HG02870 (cell line): ENCODE measurements at regions not wholly inside any gene's neighbourhood (a gene's known extent, or its start where the extent isn't known, plus 50 kb on each side); places are given as distances from the start of the nearest gene placed in this dataset.

Source experiments
- ATAC-seq: cut with Tn5 transposase; IDR thresholded peaks from one replicate; pipeline ENCODE4 v1.9.1; 2021; ENCODE audit warnings: mild to moderate bottlenecking, moderate library complexity; ENCODE audit not compliant: unreplicated experiment

- no peak for ATAC-seq
Measured at GRCh38 chr13:107295416-107296140, 727.6 kb upstream of the ARGLU1 start.

- no peak for ATAC-seq
Measured at GRCh38 chr13:107293924-107294323, 726.0 kb upstream of the ARGLU1 start.

GRCh38 chr13:107291875-107292274, 723.9 kb upstream of the ARGLU1 start:
- ATAC-seq, result no peak

GRCh38 chr13:107289540-107289939, 721.6 kb upstream of the ARGLU1 start:
- ATAC-seq, result no peak

- no peak for ATAC-seq
Measured at GRCh38 chr13:107284173-107284572, 716.2 kb upstream of the ARGLU1 start.

- ATAC-seq, result no peak
Measured at GRCh38 chr13:107277911-107278310, 710.0 kb upstream of the ARGLU1 start.

- no peak for ATAC-seq
Measured at GRCh38 chr13:107276936-107277335, 709.0 kb upstream of the ARGLU1 start.

GRCh38 chr13:107275945-107276614, 708.1 kb upstream of the ARGLU1 start:
- no peak for ATAC-seq

- ATAC-seq, result no peak
Measured at GRCh38 chr13:107275312-107275711, 707.4 kb upstream of the ARGLU1 start.

GRCh38 chr13:107271227-107271626, 703.3 kb upstream of the ARGLU1 start:
- no peak for ATAC-seq

GRCh38 chr13:107266657-107267056, 698.7 kb upstream of the ARGLU1 start:
- no peak for ATAC-seq

GRCh38 chr13:107258599-107259187, 690.8 kb upstream of the ARGLU1 start:
- no peak for ATAC-seq

GRCh38 chr13:107254392-107254791, 686.5 kb upstream of the ARGLU1 start:
- ATAC-seq, result no peak

- no peak for ATAC-seq
Measured at GRCh38 chr13:107252428-107252827, 684.5 kb upstream of the ARGLU1 start.

GRCh38 chr13:107252021-107252420, 684.1 kb upstream of the ARGLU1 start:
- no peak for ATAC-seq

- no peak for ATAC-seq
Measured at GRCh38 chr13:107251341-107251740, 683.4 kb upstream of the ARGLU1 start.

- ATAC-seq, result no peak
Measured at GRCh38 chr13:107250628-107251027, 682.7 kb upstream of the ARGLU1 start.

- ATAC-seq, result no peak
Measured at GRCh38 chr13:107244241-107244640, 676.3 kb upstream of the ARGLU1 start.

- ATAC-seq, result no peak
Measured at GRCh38 chr13:107242138-107242537, 674.2 kb upstream of the ARGLU1 start.

- ATAC-seq, result no peak
Measured at GRCh38 chr13:107241381-107241780, 673.4 kb upstream of the ARGLU1 start.

- no peak for ATAC-seq
Measured at GRCh38 chr13:107239213-107239612, 671.3 kb upstream of the ARGLU1 start.
